ENCODE measurements at regions not wholly inside any gene's neighbourhood (a gene's known extent, or its start where the extent isn't known, plus 50 kb on each side); places are given as distances from the start of the nearest gene placed in this dataset.

DNA sequence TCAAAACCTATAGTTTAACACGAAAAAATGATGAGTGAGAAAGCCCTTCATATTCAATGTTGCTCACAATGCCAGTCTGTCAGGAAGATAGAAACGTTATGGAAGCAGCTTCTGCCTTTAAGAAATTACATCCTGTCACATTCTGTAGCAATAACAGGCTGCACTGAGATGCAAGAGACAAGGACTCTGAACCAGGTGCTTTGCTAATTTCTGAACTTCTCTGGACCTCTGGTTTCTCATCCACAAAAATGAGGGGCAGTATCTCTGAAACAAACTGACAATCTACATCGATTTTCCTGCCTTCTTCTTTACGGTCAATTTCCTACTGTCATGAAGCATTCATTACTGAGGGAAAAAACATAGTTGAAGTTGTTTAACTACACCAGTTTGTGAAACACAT, 234.0 kb downstream of the SNX13 start:
- TF ChIP-seq POLR2AphosphoS5 (IDR thresholded peaks at IDR 0.05; ENCODE audit: low read depth, low read length) (no peak), NFIC (IDR thresholded peaks at IDR 0.05; ENCODE audit: borderline replicate concordance) (no peak), CTCF (IDR thresholded peaks at IDR 0.05) (no peak), RXRA (IDR thresholded peaks at IDR 0.05; ENCODE audit: borderline replicate concordance, low read depth) (no peak), EP300 (IDR thresholded peaks at IDR 0.05; ENCODE audit: borderline replicate concordance in 1 of 2, low read depth in 1 of 2, low read length in 1 of 2) (no peak), TCF12 (IDR thresholded peaks at IDR 0.05) (no peak), TAF1 (IDR thresholded peaks at IDR 0.05; ENCODE audit: borderline replicate concordance, low read depth, low read length) (no peak), FOXM1 (IDR thresholded peaks at IDR 0.05; ENCODE audit: low read depth) (no peak), ZBTB33 (IDR thresholded peaks at IDR 0.05; ENCODE audit: borderline replicate concordance, low read depth) (no peak), RFX5 (IDR thresholded peaks at IDR 0.05; ENCODE audit: low read length) (no peak), MAX (IDR thresholded peaks at IDR 0.05; ENCODE audit: low read depth) (no peak), CHD2 (IDR thresholded peaks at IDR 0.05; ENCODE audit: low read length, partially characterized antibody) (no peak), RCOR1 (IDR thresholded peaks at IDR 0.05; ENCODE audit: low read length) (no peak)
- TF ChIP-seq, protein P1, sequence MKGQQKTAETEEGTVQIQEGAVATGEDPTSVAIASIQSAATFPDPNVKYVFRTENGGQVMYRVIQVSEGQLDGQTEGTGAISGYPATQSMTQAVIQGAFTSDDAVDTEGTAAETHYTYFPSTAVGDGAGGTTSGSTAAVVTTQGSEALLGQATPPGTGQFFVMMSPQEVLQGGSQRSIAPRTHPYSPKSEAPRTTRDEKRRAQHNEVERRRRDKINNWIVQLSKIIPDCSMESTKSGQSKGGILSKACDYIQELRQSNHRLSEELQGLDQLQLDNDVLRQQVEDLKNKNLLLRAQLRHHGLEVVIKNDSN (IDR thresholded peaks at IDR 0.05; ENCODE audit: borderline replicate concordance, low read depth) = no peak

Data from SK-N-SH (cell line).